SJSA1 (cell line): ENCODE measurements at regions not wholly inside any gene's neighbourhood (a gene's known extent, or its start where the extent isn't known, plus 50 kb on each side); places are given as distances from the start of the nearest gene placed in this dataset.
"Not testable (repeated sequence)": the region's sequence is repeated elsewhere in the genome, so short reads cannot be mapped to it uniquely, and the experiment has no call there.

ENCODE experiments used
- DNase-seq, 2 experiments: peaks; one replicate each; pipeline ENCODE4 v3.0.0-alpha.2; 2015 to 2020; ENCODE audit warnings: low spot score in 2 of 2, low read depth in 1 of 2
- H3K27ac ChIP-seq: fragments of 250-450 bp; sonication (Bioruptor Pico); 2 replicates; pipeline ENCODE4 v1.5.1; 2020; ENCODE audit warnings: mild to moderate bottlenecking, moderate library complexity
- H3K27me3 ChIP-seq: fragments of 250-450 bp; sonication (Bioruptor Pico); replicated peaks from 2 replicates; pipeline ENCODE4 v1.5.1; 2020; ENCODE audit warnings: mild to moderate bottlenecking, moderate library complexity
- H3K36me3 ChIP-seq: fragments of 250-450 bp; sonication (Bioruptor Pico); 2 replicates; pipeline ENCODE4 v1.5.1; 2020; ENCODE audit warnings: mild to moderate bottlenecking
- H3K4me1 ChIP-seq: fragments of 250-450 bp; sonication (Bioruptor Pico); replicated peaks from 2 replicates; pipeline ENCODE4 v1.6.1; 2021; ENCODE audit warnings: mild to moderate bottlenecking
- H3K4me3 ChIP-seq: fragments of 250-450 bp; sonication (Bioruptor Pico); 2 replicates; pipeline ENCODE4 v1.5.1; 2020; ENCODE audit warnings: mild to moderate bottlenecking
- H3K9me3 ChIP-seq: fragments of 250-450 bp; sonication (Bioruptor Pico); replicated peaks from 2 replicates; pipeline ENCODE4 v1.5.1; 2020; ENCODE audit warnings: mild to moderate bottlenecking

DNA sequence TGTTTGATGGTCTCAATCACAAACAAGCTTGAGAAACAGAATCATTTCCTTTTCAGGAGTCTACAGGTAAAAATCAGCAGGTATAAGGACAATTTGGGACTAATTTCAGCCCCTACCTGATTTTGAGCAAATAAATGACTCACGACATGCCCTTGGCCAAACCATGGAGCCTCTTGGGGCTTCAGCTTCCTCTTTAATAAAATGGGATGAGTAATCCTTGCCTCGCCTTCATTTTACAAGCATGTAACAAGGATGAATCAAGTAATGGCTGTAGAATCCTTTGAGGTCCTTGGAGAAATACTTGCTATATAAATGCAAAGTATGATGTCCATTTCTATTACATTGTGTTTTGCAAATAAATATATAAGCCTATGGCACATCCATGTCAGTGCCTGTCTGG lies 212.8 kb upstream of the PODXL start:
- no peaks in the 10 kb centered on the region for H3K4me1 ChIP-seq
- H3K4me3 ChIP-seq: no peak overlapping the region
- no peaks in the 10 kb centered on the region for H3K36me3 ChIP-seq
- H3K27me3 ChIP-seq: 0 out of 2 replicates have a peak, but pooled peaks cover 9% of the 10 kb centered on the region
- no peaks in the 10 kb centered on the region for H3K9me3 ChIP-seq
- DNase-seq: no peak
- no peak overlapping the region for H3K27ac ChIP-seq

- H3K27ac ChIP-seq: no peak overlapping the region
- no peaks in the 10 kb centered on the region for H3K36me3 ChIP-seq
- H3K27me3 ChIP-seq: peaks cover 17% of the 10 kb centered on the region
- H3K4me1 ChIP-seq: no peaks in the 10 kb centered on the region
- no peak for DNase-seq
- no peaks in the 10 kb centered on the region for H3K9me3 ChIP-seq
- no peak overlapping the region for H3K4me3 ChIP-seq
Measured at GRCh38 chr7:131767591-131767990, 211.2 kb upstream of the PODXL start.

DNA sequence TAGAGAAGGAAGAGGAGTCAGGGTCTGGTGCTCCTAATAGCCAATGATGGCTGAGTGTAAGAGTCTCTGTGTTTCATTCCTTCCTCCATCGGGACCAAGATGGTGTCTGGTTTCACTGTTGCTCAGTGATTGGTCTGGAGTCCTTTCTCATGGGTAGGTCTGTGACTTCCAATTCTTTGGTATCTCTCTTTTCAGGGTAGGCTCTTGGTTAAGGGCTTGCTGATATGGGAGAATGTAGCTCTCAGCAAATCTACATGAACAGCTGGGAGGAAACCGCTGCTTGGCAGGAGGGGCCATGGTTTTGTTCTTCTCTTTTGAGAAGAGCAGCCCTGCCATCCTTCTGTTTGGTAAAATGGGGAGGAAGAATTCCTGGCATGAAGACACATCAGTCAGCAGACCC lies 209.1 kb upstream of the PODXL start:
- peaks cover 25% of the 10 kb centered on the region for H3K27me3 ChIP-seq
- H3K4me1 ChIP-seq: no peaks in the 10 kb centered on the region
- no peak for DNase-seq
- no peaks in the 10 kb centered on the region for H3K36me3 ChIP-seq
- H3K4me3 ChIP-seq: no peak overlapping the region
- H3K9me3 ChIP-seq: no peaks in the 10 kb centered on the region
- no peak overlapping the region for H3K27ac ChIP-seq

DNA sequence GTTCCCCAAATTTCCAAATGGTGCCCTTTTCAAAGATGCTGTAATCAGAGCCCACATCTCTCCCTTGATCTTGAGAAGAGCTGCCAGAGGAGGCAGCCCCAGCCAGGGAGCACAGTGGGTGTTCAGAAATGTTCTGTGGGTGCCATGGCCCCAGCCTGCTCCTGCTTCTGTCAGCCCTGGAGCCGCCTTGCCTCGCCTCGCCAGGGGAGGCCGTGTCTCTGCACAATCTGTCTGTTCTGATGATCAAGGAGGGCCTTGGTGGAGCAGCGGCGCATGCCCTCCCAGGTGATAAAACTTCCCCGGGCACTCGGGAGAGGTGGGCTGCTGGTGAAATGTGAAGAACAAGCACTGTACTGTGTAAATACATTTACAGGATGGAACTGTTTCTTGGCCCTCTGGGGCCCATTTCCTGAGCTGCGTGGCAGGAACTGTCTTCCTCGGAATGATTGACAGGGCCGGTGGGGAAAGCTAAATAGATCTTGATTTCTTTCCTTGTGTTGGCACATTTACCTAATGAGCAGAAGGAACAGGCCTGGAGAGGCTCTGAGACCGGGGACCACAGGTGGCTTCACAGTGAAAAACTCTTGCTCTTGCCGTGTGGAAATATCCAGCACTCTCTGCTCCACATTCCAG lies 207.8 kb upstream of the PODXL start:
- Histone ChIP-seq H3K4me3 (no peak overlapping the region), H3K36me3 (no peaks in the 10 kb centered on the region), H3K27me3 (peaks cover 22% of the 10 kb centered on the region), H3K4me1 (no peaks in the 10 kb centered on the region), H3K27ac (no peak overlapping the region), H3K9me3 (no peaks in the 10 kb centered on the region)
- DNase-seq: no peak

DNA sequence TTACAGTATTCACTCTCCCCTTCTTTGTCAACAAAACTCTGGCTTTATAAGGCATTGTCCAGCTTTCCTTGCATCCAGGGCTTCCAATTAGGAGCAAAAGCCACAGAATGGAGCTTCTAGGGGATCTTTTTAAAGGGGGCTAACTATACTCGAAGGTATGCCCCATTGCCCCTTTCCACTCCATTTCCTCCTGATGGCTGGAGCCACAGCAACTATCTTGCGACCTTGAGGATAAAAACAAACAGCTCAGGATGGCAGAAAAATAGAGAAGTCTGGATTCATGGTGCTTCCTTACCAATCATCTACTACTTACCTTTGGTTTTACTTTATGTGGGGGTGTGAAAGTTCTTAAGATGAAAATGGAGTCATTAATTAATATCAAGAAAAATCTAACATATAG lies 206.3 kb upstream of the PODXL start:
- no peak for DNase-seq
- H3K9me3 ChIP-seq: no peaks in the 10 kb centered on the region
- H3K27me3 ChIP-seq: peaks cover 23% of the 10 kb centered on the region
- H3K27ac ChIP-seq: no peak overlapping the region
- no peaks in the 10 kb centered on the region for H3K4me1 ChIP-seq
- no peaks in the 10 kb centered on the region for H3K36me3 ChIP-seq
- H3K4me3 ChIP-seq: no peak overlapping the region

GRCh38 chr7:131755801-131756200 lies 199.4 kb upstream of the PODXL start:
- DNase-seq, H3K27ac ChIP-seq, H3K4me3 ChIP-seq, H3K36me3 ChIP-seq, H3K9me3 ChIP-seq, H3K4me1 ChIP-seq: not testable (repeated sequence)
- peaks cover 25% of the 10 kb centered on the region for H3K27me3 ChIP-seq

GRCh38 chr7:131753620-131754222 lies 197.3 kb upstream of the PODXL start:
- H3K4me1 ChIP-seq: no peaks in the 10 kb centered on the region
- H3K27me3 ChIP-seq: peaks cover 17% of the 10 kb centered on the region; the same call in 1 of the 2 replicates
- no peaks in the 10 kb centered on the region for H3K36me3 ChIP-seq
- no peaks in the 10 kb centered on the region for H3K9me3 ChIP-seq
- no peak overlapping the region for H3K4me3 ChIP-seq
- H3K27ac ChIP-seq: no peak overlapping the region
- peak in 1 of 2 experiments; percentile 3 for DNase-seq

GRCh38 chr7:131747658-131748232 lies 191.3 kb upstream of the PODXL start:
- Histone ChIP-seq H3K4me1 (no peaks in the 10 kb centered on the region), H3K4me3 (no peak overlapping the region), H3K36me3 (no peaks in the 10 kb centered on the region), H3K9me3 (no peaks in the 10 kb centered on the region), H3K27me3 (no peaks in the 10 kb centered on the region), H3K27ac (no peak overlapping the region)
- no peak for DNase-seq

GRCh38 chr7:131745390-131746248 lies 189.2 kb upstream of the PODXL start:
- no peak overlapping the region for H3K27ac ChIP-seq
- no peak for DNase-seq
- H3K36me3 ChIP-seq: no peaks in the 10 kb centered on the region
- H3K4me3 ChIP-seq: no peak overlapping the region
- H3K4me1 ChIP-seq: no peaks in the 10 kb centered on the region
- no peaks in the 10 kb centered on the region for H3K27me3 ChIP-seq
- no peaks in the 10 kb centered on the region for H3K9me3 ChIP-seq

DNA sequence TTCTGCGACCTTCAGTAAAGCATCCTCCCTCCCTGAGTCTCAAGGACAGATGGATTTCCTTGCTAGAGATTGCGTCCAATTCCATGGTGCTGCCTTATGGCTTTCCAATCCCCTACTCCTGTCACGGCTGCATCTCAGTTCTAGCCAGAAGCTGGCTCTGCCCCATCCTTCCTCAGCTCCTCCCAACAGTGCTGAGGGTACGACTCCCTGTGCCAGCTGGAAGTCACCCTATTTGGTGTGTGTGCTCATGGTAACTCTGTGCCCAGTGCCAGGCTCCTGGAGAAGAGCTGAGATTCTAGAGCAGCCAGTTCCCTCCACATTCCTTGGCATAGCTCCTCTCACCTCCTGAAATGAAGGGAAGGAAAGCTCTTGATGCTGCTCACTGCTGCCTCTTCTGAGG lies 185.0 kb upstream of the PODXL start:
- H3K4me1 ChIP-seq: no peaks in the 10 kb centered on the region
- no peaks in the 10 kb centered on the region for H3K36me3 ChIP-seq
- no peak overlapping the region for H3K4me3 ChIP-seq
- no peak for DNase-seq
- H3K27me3 ChIP-seq: no peaks in the 10 kb centered on the region
- H3K27ac ChIP-seq: no peak overlapping the region
- no peaks in the 10 kb centered on the region for H3K9me3 ChIP-seq

DNA sequence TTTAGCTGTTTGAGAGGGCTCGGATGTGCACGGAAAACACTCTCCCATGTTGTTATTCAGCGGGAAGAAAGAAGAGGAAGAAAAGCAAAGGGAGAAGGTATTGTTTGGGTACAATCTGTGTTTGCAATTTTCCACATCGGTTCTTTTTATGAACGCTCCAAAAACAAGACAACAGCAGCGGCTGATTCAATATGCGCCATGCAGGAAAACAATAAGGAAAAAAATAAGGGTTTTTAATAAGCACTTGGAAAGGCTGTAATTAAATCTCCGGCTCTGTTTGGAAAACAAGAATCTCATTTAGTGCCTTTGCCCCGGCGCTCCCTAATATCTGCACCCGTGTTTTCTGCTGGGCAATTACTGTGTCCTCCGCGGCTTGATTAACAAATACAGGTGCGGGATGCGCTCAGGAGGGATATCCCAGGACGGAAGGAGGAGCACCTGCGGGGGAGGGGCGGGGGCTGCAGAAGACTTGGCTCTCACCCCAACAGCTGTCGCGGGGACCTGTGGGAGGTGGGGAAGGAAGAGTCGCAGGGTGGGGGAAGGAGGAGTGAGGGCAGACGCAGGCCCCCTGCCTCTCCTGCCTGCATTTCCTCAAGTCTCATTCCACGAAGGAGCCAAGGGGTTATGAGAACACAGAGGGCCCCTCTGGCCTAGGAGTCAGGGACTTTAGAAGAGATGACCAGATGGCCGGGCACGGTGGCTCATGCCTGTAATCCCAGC lies 181.5 kb upstream of the PODXL start:
- no peak overlapping the region for H3K4me3 ChIP-seq
- H3K9me3 ChIP-seq: no peaks in the 10 kb centered on the region
- H3K27me3 ChIP-seq: 0 out of 2 replicates have a peak, but pooled peaks cover 2% of the 10 kb centered on the region
- H3K4me1 ChIP-seq: no peaks in the 10 kb centered on the region
- no peak overlapping the region for H3K27ac ChIP-seq
- no peaks in the 10 kb centered on the region for H3K36me3 ChIP-seq
- no peak for DNase-seq

GRCh38 chr7:131735101-131735500 lies 178.7 kb upstream of the PODXL start:
- no peaks in the 10 kb centered on the region for H3K9me3 ChIP-seq
- H3K4me3 ChIP-seq: no peak overlapping the region
- no peaks in the 10 kb centered on the region for H3K36me3 ChIP-seq
- H3K27ac ChIP-seq: no peak overlapping the region
- DNase-seq: no peak
- 0 out of 2 replicates have a peak, but pooled peaks cover 2% of the 10 kb centered on the region for H3K27me3 ChIP-seq
- no peaks in the 10 kb centered on the region for H3K4me1 ChIP-seq

DNA sequence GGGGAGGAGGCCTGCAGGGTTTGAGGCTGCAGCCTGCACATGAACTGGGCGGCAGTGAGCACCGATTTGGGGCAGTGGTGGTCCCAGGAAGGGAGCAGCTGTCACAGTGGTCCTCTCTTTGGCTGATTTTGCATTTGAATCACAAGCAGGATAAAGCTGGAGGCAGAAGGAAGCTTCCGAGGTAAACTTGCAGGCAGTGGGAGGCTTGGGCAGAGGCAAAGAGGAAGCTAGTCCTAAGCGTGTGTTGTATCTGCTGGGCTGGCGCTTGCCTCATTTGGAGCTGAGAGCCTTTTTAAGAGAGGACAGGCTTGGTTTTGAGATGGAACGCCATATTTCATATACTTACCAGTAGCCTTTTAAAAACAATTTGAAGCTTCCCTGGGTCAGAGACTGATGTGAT lies 177.2 kb upstream of the PODXL start:
- no peaks in the 10 kb centered on the region for H3K36me3 ChIP-seq
- no peak overlapping the region for H3K27ac ChIP-seq
- no peak for DNase-seq
- H3K9me3 ChIP-seq: no peaks in the 10 kb centered on the region
- 0 out of 2 replicates have a peak, but pooled peaks cover 2% of the 10 kb centered on the region for H3K27me3 ChIP-seq
- H3K4me3 ChIP-seq: no peak overlapping the region
- no peaks in the 10 kb centered on the region for H3K4me1 ChIP-seq
